ENCODE measurements at regions not wholly inside any gene's neighbourhood (a gene's known extent, or its start where the extent isn't known, plus 50 kb on each side); places are given as distances from the start of the nearest gene placed in this dataset.
A peak's percentile ranks its signal among the peaks of the same experiment; 100 is the strongest.

- Histone ChIP-seq H3K4me3 (ENCODE audit: low read depth, low read length) (no peak overlapping the region), H3K27me3 (replicated peaks) (no peaks in the 10 kb centered on the region), H3K27ac (no peak overlapping the region), H3K36me3 (replicated peaks) (no peaks in the 10 kb centered on the region)
- no peak for TF ChIP-seq CTCF (IDR thresholded peaks at IDR 0.05; ENCODE audit: low read depth, low read length, missing control alignments)
- in situ Hi-C loops (cut with HindIII; ENCODE audit: low pct_ligation_motif_present, low sequenced_read_pairs): no loop called here
- DNase-seq: no peak
Measured at GRCh38 chr4:36394352-36394903, 113.0 kb downstream of the DTHD1 start.

GRCh38 chr4:36399762-36400353 lies 118.4 kb downstream of the DTHD1 start:
- in situ Hi-C loops (cut with HindIII; ENCODE audit: low pct_ligation_motif_present, low sequenced_read_pairs): no loop called here
- DNase-seq: no peak

DNA sequence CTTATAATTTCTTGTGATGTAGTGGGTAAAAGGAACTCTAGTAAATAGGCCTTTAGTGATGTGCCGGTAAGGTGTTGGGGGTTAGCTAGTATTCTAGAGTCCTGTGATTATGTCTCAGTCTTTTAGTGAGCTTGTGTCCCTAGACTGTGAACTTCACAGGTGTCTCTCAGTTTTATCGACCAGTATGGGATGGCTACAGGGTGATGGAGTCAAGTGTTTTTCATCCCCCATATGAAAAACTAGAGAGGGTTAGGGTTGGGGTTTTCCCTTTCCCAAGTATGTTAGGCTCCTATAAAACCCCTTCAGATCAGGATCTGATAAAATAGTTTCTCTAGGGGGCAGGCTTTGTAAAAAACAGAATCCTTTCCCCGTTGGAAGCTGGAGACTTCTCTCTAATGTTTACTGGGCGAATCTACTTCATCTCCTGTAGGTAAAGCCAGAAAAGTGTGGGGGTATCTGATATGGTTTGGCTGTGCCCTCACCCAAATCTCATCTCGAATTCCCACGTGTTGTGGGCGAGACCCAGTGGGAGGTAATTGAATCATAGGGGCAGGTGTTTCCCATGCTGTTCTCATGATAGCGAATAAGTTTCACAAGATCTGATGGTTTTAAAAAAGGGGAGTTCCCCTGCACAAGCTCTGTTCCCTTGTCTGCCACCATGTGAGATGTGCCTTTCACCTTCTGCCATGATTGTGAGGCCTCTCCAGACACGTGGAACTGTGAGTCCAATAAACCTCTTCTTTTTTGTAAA lies 120.8 kb downstream of the DTHD1 start:
- no peak for DNase-seq
- Histone ChIP-seq H3K27me3 (replicated peaks) (no peaks in the 10 kb centered on the region), H3K4me3 (ENCODE audit: low read depth, low read length) (no peak overlapping the region), H3K27ac (no peak overlapping the region), H3K36me3 (replicated peaks) (no peaks in the 10 kb centered on the region)
- no peak for TF ChIP-seq CTCF (IDR thresholded peaks at IDR 0.05; ENCODE audit: low read depth, low read length, missing control alignments)
- in situ Hi-C loops (cut with HindIII; ENCODE audit: low pct_ligation_motif_present, low sequenced_read_pairs): no loop called here

More at GRCh38 chr4:36399762-36400353, 118.4 kb downstream of the DTHD1 start:
- Histone ChIP-seq H3K4me3 (ENCODE audit: low read depth, low read length) (no peak overlapping the region), H3K27me3 (replicated peaks) (no peaks in the 10 kb centered on the region), H3K36me3 (replicated peaks) (no peaks in the 10 kb centered on the region), H3K27ac (no peak overlapping the region)
- TF ChIP-seq CTCF (IDR thresholded peaks at IDR 0.05; ENCODE audit: low read depth, low read length, missing control alignments): peak; percentile 69

DNA sequence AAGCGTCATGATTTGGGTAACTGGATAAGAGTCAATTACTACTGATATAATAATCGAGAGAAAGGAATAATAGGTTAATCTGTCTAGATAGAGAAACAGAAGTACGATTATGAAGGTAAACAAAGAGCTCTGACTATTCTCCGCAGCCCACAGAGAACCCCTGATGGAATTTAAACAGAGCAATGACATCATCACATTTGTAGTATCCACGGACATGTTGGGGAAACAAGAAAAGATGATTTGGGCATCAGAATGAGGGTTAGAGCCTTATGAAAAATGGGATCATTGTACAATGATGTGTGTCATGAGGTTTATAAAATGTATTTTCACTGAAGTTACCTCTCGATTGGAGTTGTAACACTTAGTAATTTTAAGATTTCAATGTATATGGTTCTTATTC lies 129.9 kb downstream of the DTHD1 start:
- no peaks in the 10 kb centered on the region for H3K27me3 ChIP-seq (replicated peaks)
- no peaks in the 10 kb centered on the region for H3K36me3 ChIP-seq (replicated peaks)
- no peak overlapping the region for H3K4me3 ChIP-seq (ENCODE audit: low read depth, low read length)
- TF ChIP-seq CTCF (IDR thresholded peaks at IDR 0.05; ENCODE audit: low read depth, low read length, missing control alignments): no peak
- DNase-seq: no peak
- no peak overlapping the region for H3K27ac ChIP-seq
- in situ Hi-C loops (cut with HindIII; ENCODE audit: low pct_ligation_motif_present, low sequenced_read_pairs): no loop called here

- no peaks in the 10 kb centered on the region for H3K27me3 ChIP-seq (replicated peaks)
- DNase-seq: no peak
- no peak for TF ChIP-seq CTCF (IDR thresholded peaks at IDR 0.05; ENCODE audit: low read depth, low read length, missing control alignments)
- in situ Hi-C loops (cut with HindIII; ENCODE audit: low pct_ligation_motif_present, low sequenced_read_pairs): no loop called here
- no peaks in the 10 kb centered on the region for H3K36me3 ChIP-seq (replicated peaks)
- H3K27ac ChIP-seq: no peak overlapping the region
- no peak overlapping the region for H3K4me3 ChIP-seq (ENCODE audit: low read depth, low read length)
Measured at GRCh38 chr4:36414248-36414647, 132.8 kb downstream of the DTHD1 start.

Data from brain microvascular endothelial cell (primary cell).